Astrocyte of the spinal cord (primary cell): ENCODE measurements at regions not wholly inside any gene's neighbourhood (a gene's known extent, or its start where the extent isn't known, plus 50 kb on each side); places are given as distances from the start of the nearest gene placed in this dataset.

Source experiments
- DNase-seq: peaks from one replicate; pipeline ENCODE4 v3.0.0; 2011; ENCODE audit warnings: low read depth, low spot score
- H3K4me3 ChIP-seq: 2 replicates; pipeline ENCODE4 v1.5.1; 2011; ENCODE audit warnings: low read depth, mild to moderate bottlenecking, low read length, moderate library complexity
- in situ Hi-C: cut with HindIII; loops from 2 replicates; pipeline ENCODE4 v1.10.0; 2017; ENCODE audit warnings: low sequenced_read_pairs
- TF ChIP-seq, protein P1 (sequence below): IDR thresholded peaks from 2 replicates; pipeline ENCODE4 v1.5.1; 2012; ENCODE audit warnings: low read depth, mild to moderate bottlenecking, low read length, inconsistent platforms

DNA sequence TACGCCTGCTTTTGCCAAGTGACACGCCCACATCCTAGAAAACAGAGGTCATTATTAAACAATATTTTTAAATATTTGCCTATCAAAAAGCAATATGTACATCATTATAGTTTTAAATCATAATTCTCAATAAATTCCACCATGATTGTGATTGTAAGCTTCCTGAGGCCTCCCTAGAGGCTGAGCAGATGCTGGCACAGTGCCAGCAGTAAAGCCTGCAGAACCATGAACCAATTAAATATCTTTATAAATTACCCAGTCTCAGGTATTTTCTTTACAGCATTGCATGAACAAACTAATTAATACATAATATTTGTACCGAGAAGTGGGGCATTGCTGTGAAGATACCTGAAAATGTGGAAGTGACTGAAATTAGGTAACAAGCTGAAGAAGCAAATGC lies 174.7 kb upstream of the TMEM196 start:
- TF ChIP-seq, protein P1, sequence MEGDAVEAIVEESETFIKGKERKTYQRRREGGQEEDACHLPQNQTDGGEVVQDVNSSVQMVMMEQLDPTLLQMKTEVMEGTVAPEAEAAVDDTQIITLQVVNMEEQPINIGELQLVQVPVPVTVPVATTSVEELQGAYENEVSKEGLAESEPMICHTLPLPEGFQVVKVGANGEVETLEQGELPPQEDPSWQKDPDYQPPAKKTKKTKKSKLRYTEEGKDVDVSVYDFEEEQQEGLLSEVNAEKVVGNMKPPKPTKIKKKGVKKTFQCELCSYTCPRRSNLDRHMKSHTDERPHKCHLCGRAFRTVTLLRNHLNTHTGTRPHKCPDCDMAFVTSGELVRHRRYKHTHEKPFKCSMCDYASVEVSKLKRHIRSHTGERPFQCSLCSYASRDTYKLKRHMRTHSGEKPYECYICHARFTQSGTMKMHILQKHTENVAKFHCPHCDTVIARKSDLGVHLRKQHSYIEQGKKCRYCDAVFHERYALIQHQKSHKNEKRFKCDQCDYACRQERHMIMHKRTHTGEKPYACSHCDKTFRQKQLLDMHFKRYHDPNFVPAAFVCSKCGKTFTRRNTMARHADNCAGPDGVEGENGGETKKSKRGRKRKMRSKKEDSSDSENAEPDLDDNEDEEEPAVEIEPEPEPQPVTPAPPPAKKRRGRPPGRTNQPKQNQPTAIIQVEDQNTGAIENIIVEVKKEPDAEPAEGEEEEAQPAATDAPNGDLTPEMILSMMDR = no peak
- in situ Hi-C loops = no loop called here
- no peak for DNase-seq
- no peak overlapping the region for H3K4me3 ChIP-seq

DNA sequence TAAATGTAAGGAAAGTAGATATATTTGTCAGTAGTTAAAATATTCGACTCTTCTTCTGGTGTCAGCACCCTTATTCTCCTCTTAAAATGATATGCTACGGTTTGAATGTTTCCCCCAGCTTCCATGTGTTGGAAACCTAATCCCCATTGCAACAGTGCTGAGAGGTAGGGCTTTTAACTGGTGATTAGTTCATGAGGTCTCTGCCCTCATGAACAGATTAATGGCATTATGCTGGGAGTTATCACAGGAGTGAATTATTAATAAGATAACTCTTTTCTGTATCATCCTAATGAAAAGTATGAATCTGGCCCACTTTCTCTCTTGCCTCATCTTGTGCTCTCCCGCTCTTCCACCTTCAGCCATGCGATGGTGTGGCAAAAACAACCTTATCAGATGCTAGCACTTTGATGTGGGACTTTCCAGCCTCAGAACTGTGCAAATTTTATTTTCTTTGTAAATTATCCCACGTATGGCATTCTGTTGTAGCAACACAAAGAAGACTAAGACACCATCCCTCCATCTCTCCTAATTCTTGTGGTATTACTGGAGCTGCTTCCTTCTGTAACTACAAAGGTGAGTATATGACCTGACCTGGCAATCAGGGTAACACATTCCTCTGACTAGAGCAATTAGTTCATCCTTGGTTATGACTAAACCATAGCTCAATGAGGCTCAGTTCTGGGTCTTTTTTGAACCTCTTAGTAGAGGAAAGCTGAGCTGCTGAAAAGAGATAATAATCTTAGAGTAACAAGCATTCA lies 171.1 kb upstream of the TMEM196 start:
- TF ChIP-seq, protein P1 = no peak
- H3K4me3 ChIP-seq = no peak overlapping the region
- in situ Hi-C loops = no loop called here
- DNase-seq = no peak

DNA sequence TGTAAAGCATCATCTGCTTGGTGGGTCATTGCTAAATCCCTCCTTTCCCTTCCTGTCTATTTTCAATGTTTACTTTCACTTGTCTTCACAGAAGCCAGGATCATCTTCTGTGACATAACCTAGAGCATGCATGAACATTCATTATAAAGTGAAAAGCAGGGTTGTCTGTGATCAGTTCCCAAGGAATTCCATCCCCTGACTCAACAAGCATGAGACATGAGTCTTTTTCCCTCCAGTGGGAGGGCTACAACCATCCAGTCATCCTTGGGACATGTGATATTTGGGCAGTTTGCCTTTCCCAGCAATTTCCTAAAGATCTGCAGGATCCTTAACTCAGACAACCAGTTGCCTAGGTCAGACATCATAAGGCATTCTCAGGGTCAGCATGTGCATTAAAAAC lies 166.3 kb upstream of the TMEM196 start:
- DNase-seq = peak; percentile 58
- no peak overlapping the region for H3K4me3 ChIP-seq
- in situ Hi-C loops = no loop called here
- TF ChIP-seq, protein P1 = no peak

DNA sequence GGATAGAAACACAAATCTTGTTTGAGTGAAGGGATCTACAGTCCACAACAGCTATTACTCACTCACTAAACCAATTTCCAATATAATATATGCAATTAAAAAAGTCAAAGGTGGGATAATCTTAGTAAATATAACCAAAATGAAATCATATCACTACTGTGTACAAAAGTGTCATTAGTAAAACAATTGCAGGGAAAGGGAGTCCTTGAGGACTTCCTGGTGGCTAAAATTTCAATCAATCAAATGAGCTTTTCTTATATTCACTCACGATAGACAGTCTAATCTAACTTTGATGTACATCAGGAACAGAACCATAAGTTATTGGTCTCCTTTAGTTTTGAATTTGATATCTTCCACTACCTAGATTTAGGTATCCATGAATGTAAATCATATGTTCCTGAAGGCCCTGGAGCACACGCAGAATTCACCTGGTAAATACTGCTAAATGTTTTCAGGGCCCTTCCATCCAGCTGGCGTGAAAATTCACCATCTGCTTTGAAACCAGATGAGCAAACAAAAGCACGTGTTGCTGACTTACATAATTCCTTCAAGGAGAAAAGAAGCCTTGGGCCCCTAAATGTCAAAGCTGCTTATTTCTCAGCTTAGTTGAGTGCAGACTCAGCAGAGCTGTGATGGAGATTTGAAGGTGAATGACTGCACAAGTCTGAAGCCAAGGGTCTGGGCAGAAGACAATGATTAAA lies 159.3 kb upstream of the TMEM196 start:
- H3K4me3 ChIP-seq = no peak overlapping the region
- in situ Hi-C loops = no loop called here
- TF ChIP-seq, protein P1 = no peak
- DNase-seq = no peak

DNA sequence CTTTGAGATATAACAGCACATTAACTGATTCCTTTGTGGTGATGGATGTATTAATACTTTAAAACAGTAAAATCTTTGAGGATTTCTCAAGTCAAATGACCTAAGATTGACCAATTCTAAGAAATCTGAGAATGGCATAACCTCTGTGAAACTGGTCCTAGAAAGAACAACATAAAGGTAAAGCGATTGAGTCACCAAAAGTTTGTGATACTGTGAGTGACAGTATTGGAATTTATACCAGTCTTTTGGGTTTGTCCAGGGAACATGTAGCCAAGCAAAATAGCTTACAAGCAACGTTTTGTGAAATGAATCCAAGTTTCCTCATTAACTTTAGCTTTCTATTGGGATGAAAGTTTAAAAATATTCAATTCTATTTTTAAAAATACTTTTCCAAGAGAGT lies 157.4 kb upstream of the TMEM196 start:
- TF ChIP-seq, protein P1 = no peak
- H3K4me3 ChIP-seq = no peak overlapping the region
- DNase-seq = no peak
- in situ Hi-C loops = no loop called here

DNA sequence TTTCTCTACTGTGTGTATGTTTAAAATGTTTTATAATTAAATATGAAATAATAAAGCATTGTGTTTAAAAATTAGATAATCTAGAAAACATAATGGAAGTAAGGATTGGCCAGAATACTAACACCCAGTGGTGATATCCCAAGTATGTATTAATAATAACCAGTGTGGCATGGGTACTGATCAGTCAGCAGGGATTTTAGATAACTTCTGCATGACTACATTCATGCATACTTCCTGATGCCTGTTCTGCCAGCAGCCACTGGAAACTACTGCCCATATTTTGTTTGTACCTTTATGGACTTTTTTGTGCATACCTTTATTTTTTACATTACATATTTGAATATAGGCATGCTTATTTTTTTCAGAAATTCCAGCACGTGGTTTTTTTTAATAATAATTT lies 156.6 kb upstream of the TMEM196 start:
- no peak overlapping the region for H3K4me3 ChIP-seq
- in situ Hi-C loops = no loop called here
- TF ChIP-seq, protein P1 = no peak
- no peak for DNase-seq
